GM12892 (cell line): ENCODE measurements at regions not wholly inside any gene's neighbourhood (a gene's known extent, or its start where the extent isn't known, plus 50 kb on each side); places are given as distances from the start of the nearest gene placed in this dataset.

Experiments used
- DNase-seq: peaks from one replicate; pipeline ENCODE4 v3.0.0; 2011; ENCODE audit not compliant: insufficient read length
- FAIRE-seq: peaks from 2 replicates; lab custom pipeline; 2011; peaks lifted over from hg19 to GRCh38; lab: Jason Lieb, UNC
- POLR2A ChIP-seq: IDR thresholded peaks from 2 replicates; pipeline ENCODE4 v1.6.1; 2011; ENCODE audit warnings: low read depth, low read length, control low read depth
- POLR2AphosphoS5 ChIP-seq: IDR thresholded peaks from 2 replicates; pipeline ENCODE4 v1.6.1; 2011; ENCODE audit warnings: low read depth, low read length, control low read depth
- TAF1 ChIP-seq: IDR thresholded peaks from 2 replicates; pipeline ENCODE4 v1.6.1; 2011; ENCODE audit warnings: low read depth, mild to moderate bottlenecking, control low read depth, low read length, borderline replicate concordance

- FAIRE-seq (no peak), DNase-seq (no peak)
- TF ChIP-seq POLR2A: no peak
- TF ChIP-seq TAF1: no peak
- TF ChIP-seq POLR2AphosphoS5: no peak
Observed at GRCh38 chr2:64906853-64907536, 82.2 kb upstream of the SLC1A4 start.

GRCh38 chr2:64908406-64908805, 80.8 kb upstream of the SLC1A4 start:
- TF ChIP-seq POLR2A (no peak), TAF1 (no peak), POLR2AphosphoS5 (no peak)
- DNase-seq (no peak), FAIRE-seq (no peak)

- DNase-seq: no peak
- no peak for FAIRE-seq
- no peak for TF ChIP-seq POLR2A
- no peak for TF ChIP-seq POLR2AphosphoS5
- no peak for TF ChIP-seq TAF1
Observed at GRCh38 chr2:64910523-64910922, 78.7 kb upstream of the SLC1A4 start.

GRCh38 chr2:64910972-64911433, 78.2 kb upstream of the SLC1A4 start:
- FAIRE-seq: no peak
- no peak for DNase-seq
- TF ChIP-seq POLR2AphosphoS5: no peak
- no peak for TF ChIP-seq POLR2A
- no peak for TF ChIP-seq TAF1

GRCh38 chr2:64913357-64913869, 75.8 kb upstream of the SLC1A4 start:
- DNase-seq (no peak), FAIRE-seq (no peak)
- TF ChIP-seq POLR2A (no peak; the same call in 1 of the 2 replicates), TAF1 (no peak), POLR2AphosphoS5 (no peak)

DNA sequence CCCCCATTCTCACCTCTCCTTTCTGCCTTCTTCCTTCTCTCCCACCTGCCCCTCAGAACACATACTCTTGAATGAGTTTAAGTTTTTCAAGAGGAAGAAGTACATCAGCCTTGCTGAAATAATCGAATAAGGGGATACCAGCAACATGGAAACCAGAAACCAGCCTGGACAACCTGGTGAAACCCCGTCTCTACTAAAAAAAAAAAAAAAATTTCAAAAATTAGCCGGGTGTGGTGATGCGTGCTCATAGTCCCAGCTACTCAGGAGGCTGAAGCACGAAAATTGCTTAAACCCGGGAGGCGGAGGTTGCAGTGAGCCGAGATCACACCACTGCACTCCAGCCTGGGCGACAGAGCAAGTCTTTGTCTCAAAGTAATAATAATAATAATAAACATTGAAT, 75.0 kb upstream of the SLC1A4 start:
- DNase-seq: no peak
- no peak for FAIRE-seq
- TF ChIP-seq POLR2AphosphoS5 (no peak), TAF1 (0 out of 2 replicates have a peak, but pooled peaks have one; percentile 29)

DNA sequence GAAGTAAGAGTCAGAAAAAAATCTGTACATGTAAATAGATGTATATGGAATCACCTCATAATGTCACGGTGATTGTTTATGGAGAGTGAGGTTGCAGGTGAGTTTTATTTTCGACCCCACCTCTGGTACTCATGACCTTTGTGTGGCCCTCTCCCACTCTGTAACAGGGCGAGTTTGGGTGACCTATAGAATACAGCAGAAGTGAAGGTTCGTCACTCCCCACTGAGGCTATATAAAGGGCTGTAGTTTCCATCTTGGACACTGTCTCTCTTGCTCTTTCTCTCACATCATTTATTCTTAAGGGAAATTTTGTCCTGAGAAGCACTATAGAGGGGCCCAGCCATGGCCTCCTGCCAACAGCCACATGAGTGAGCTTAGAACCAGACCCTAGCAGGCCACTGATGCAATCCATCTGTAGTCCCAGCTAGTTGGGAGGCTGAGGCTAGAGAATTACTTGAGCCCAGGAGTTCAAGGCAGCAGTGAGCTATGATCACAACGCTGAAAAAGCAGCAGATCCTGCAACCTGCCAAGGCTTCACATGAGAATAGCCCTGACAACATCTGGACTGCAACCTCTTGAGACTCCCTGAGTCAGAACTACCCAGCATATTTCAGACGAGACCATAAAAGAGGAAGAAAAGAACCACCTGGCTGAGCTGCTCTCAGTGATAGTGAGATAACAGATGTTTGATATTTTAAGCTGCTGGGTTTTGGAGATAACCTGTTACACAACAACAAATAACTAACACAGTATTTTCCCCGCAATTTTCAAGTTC, 74.3 kb upstream of the SLC1A4 start:
- DNase-seq (no peak), FAIRE-seq (peak; percentile 95)
- TF ChIP-seq POLR2A: peak; percentile 70
- peak; percentile 82; the same call in 1 of the 2 replicates for TF ChIP-seq POLR2AphosphoS5
- TF ChIP-seq TAF1: 0 out of 2 replicates have a peak, but pooled peaks have one; percentile 21

GRCh38 chr2:64915510-64915900, 73.7 kb upstream of the SLC1A4 start:
- FAIRE-seq (no peak), DNase-seq (no peak)
- TF ChIP-seq TAF1 (no peak), POLR2A (no peak), POLR2AphosphoS5 (peak; percentile 9; the same call in 1 of the 2 replicates)

- TF ChIP-seq POLR2A: no peak
- 0 out of 2 replicates have a peak, but pooled peaks have one; percentile 30 for TF ChIP-seq POLR2AphosphoS5
- FAIRE-seq: no peak
- no peak for DNase-seq
Observed at GRCh38 chr2:64918220-64918886, 70.8 kb upstream of the SLC1A4 start.

DNA sequence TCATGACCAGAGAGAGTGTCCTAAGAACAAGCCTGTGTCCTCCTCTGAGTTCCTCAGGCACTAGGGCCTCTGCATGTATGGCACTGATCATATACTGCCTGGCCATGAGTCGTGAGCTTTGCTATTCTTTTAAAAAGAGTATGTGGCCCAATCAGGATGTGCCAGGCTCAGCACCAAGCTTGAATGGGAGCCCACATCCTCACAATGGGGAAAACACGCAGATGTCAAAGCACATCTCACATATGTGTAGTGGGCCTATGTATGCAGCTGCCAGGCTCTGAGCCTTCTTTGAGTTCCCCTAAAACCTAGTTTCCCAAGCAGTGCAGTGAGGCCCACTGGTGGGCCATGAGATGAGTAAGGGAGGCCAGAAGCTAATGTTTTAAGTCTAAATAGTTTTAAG, 69.9 kb upstream of the SLC1A4 start:
- DNase-seq (no peak), FAIRE-seq (no peak)
- TF ChIP-seq POLR2AphosphoS5: no peak
- TF ChIP-seq POLR2A: no peak
- no peak for TF ChIP-seq TAF1
